ENCODE measurements at regions not wholly inside any gene's neighbourhood (a gene's known extent, or its start where the extent isn't known, plus 50 kb on each side); places are given as distances from the start of the nearest gene placed in this dataset.

- Histone ChIP-seq H3K27ac (ENCODE audit: insufficient read depth, low read depth, low read length) (no peak overlapping the region), H3K4me1 (ENCODE audit: control insufficient read depth, extremely low read depth, insufficient read depth, low read length) (no peaks in the 10 kb centered on the region), H3K79me2 (ENCODE audit: control insufficient read depth, insufficient read depth, low read length) (no peaks in the 10 kb centered on the region), H3K9ac (replicated peaks; ENCODE audit: extremely low read depth, insufficient read depth, low read length) (no peak overlapping the region), H3K36me3 (ENCODE audit: control insufficient read depth in 2 of 2, extremely low read depth in 1 of 2, insufficient read depth in 2 of 2, low read length in 2 of 2) (no peaks in the 10 kb centered on the region), H3K4me3 (replicated peaks in 1 of 3; ENCODE audit: insufficient read depth in 1 of 3, low read depth in 1 of 3, low read length in 3 of 3) (no peak overlapping the region), H3K27me3 (ENCODE audit: control insufficient read depth in 2 of 2, insufficient read depth in 2 of 2, low read length in 2 of 2) (peaks cover 4 to 20% of the 10 kb centered on the region in 2 experiments), H4K20me1 (replicated peaks; ENCODE audit: control insufficient read depth, extremely low read depth, insufficient read depth, low read length) (no peaks in the 10 kb centered on the region), H3K4me2 (ENCODE audit: insufficient read depth, low read length) (no peak overlapping the region), H3K9me1 (replicated peaks; ENCODE audit: control insufficient read depth, extremely low read depth, insufficient read depth, low read length) (no peaks in the 10 kb centered on the region), H2AFZ (ENCODE audit: low read depth, low read length) (no peak overlapping the region), H3K9me3 (replicated peaks; ENCODE audit: control insufficient read depth, insufficient read depth, low read length) (no peaks in the 10 kb centered on the region)
- intact Hi-C loops (cut with micrococcal nuclease) (no loop called here), dilution Hi-C loops (cut with MboI; ENCODE audit: extremely low pct_ligation_motif_present, low sequenced_read_pairs) (no loop called here)
- ChIA-PET CTCF (no interaction called here), POLR2A (no interaction called here)
- TF ChIP-seq POLR2AphosphoS5 (IDR thresholded peaks at IDR 0.05; ENCODE audit: insufficient read depth, low read depth, low read length): no peak
- TF ChIP-seq MAX (IDR thresholded peaks at IDR 0.05; ENCODE audit: insufficient read depth, insufficient read length): no peak
- no peak for TF ChIP-seq CTCF (IDR thresholded peaks at IDR 0.05; ENCODE audit: extremely low read depth in 1 of 2, insufficient read depth in 1 of 2, low read depth in 1 of 2, low read length in 2 of 2)
- no peak for TF ChIP-seq POLR2A (IDR thresholded peaks at IDR 0.05; ENCODE audit: low read depth, low read length)
- TF ChIP-seq MYC (IDR thresholded peaks at IDR 0.05; ENCODE audit: low read depth, low read length): no peak
- no peak for TF ChIP-seq JUN (IDR thresholded peaks at IDR 0.05; ENCODE audit: borderline replicate concordance, insufficient read depth, insufficient read length, low read depth)
- TF ChIP-seq FOS (IDR thresholded peaks at IDR 0.05; ENCODE audit: borderline replicate concordance, insufficient read depth, low read length): no peak
- TF ChIP-seq GATA2 (IDR thresholded peaks at IDR 0.05; ENCODE audit: insufficient read depth, insufficient read length, low read depth, low read length): no peak
- TF ChIP-seq EZH2 (IDR thresholded peaks at IDR 0.05; ENCODE audit: borderline replicate concordance, low read depth, low read length, severe bottlenecking): no peak
- DNase-seq (ENCODE audit: low read depth, low spot score) (no peak), FAIRE-seq (no peak)
- BruUV-seq (replicated peaks): no TSS peak
Measured at GRCh38 chr6:150543178-150543577, 56.5 kb upstream of the PLEKHG1 start.

Measured in endothelial cell of umbilical vein (primary cell).